HG03354 (cell line): ENCODE measurements at regions not wholly inside any gene's neighbourhood (a gene's known extent, or its start where the extent isn't known, plus 50 kb on each side); places are given as distances from the start of the nearest gene placed in this dataset.
"Not testable (repeated sequence)": the region's sequence is repeated elsewhere in the genome, so short reads cannot be mapped to it uniquely, and the experiment has no call there.

Experiments used
- ATAC-seq: cut with Tn5 transposase; IDR thresholded peaks from one replicate; pipeline ENCODE4 v1.9.1; 2021; ENCODE audit warnings: mild to moderate bottlenecking; ENCODE audit not compliant: unreplicated experiment, poor library complexity, severe bottlenecking

DNA sequence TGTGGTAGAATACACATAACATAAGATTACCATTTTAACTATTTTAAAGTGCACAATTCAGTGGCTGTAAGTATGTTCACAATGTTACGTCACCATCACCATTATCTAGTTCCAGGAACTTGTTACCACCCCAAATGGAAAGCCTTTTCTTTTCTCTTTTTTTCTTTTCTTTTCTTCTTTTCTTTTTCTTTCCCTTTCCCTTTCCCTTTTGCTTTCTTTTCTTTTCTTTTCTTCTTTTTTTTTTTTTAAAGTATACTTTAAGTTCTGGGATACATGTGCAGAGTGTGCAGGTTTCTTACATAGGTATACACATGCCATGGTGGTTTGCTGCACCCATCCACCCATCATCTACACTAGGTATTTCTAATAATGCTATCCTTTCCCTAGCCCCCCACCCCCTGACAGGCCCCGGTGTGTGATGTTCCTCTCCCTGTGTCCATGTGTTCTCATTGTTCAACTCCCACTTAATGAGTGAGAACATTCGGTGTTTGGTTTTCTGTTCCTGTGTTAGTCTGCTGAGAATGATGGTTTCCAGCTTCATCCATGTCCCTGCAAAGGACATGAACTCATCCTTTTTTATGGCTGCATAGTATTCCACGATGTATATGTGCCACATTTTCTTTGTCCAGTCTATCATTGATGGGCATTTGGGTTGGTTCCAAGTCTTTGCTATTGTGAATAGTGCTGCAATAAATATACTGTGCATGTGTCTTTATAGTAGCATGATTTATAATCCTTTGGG, 131.0 kb upstream of the PITX1 start:
- not testable (repeated sequence) for ATAC-seq

DNA sequence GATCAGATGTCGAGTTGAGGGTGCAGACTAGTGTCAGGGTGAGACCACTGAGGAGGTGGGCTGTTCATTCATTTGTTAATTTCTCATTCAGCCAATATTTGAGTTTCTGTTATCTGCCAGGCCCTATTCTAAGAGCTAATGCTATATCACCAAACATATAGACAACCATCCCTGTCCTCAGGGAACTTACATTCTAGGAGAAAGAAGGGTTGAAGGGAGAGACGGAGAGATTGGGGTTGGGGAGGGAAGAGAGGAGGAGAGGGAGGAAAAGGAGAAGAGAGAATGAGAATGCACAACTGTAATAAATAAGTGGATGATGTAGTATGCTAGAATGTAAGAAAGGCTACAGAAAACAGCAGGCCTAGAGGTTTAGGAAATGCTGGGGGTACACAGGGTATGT, 129.9 kb upstream of the PITX1 start:
- ATAC-seq: no peak

DNA sequence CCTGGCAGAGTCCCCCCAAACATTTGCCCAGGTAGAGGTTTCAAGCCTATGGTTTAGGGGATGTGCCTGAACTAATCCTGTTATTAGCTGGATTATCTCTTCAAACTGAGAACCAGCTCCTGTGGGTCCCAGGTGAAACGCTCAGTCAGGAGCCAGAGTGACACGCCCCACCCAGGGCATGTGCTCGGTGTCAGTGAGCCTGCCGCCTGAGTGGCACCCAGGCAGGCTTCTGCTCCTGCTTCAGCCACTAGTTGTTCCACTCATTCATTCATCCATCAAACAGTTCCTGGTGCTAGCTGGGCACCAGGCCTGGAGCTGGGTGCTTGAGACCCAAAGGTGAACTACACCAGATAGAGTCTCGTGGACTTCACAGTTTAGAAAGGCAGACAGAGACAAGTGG, 129.4 kb upstream of the PITX1 start:
- ATAC-seq: no peak

DNA sequence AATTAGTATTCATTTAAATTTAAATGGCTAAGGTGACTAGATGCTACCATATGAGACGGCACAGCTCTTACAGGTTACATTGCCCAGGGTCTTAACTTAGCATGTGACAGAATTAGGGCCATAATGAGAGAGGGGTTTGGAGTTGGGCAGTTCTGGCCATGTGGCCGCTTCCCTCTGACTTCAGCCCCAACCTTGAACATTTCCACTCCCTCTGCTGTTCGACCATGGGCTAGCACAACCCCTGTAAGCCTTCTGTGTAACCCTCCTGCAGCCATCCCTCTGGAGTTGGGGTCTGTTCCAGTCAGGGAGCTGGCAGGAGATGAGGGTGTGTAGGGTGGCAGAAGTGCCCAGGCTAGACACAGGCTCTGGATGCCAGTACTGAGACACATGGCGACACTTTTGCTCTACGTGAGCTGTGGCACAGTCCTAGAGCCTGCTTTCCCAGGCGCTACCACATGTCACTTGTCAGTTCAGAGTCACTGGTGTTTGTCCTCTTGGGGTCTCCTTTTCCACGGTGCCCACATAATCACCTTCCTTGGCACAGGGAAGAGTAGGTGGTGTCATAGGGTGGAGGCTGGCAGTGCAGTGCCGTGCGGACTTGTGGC, 128.7 kb upstream of the PITX1 start:
- ATAC-seq: no peak

DNA sequence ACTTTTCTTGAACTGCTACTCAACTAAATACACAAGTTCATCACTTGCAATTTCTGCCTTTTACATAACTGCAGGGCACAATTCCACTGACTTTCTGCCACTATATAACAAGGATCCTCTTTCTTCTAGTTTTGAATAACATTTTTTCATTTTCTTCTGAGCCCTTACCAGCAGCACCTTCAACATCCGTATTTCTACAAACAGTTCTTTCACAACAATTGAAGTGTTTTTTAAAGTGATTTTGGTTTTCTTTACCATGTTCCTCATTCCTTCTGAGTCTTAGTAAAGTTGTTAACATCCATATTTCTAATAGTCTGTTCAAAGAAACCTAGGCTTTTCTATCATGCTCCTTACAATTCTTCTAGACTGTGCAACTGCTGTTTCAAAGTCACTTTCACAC, 127.2 kb upstream of the PITX1 start:
- ATAC-seq: no peak

DNA sequence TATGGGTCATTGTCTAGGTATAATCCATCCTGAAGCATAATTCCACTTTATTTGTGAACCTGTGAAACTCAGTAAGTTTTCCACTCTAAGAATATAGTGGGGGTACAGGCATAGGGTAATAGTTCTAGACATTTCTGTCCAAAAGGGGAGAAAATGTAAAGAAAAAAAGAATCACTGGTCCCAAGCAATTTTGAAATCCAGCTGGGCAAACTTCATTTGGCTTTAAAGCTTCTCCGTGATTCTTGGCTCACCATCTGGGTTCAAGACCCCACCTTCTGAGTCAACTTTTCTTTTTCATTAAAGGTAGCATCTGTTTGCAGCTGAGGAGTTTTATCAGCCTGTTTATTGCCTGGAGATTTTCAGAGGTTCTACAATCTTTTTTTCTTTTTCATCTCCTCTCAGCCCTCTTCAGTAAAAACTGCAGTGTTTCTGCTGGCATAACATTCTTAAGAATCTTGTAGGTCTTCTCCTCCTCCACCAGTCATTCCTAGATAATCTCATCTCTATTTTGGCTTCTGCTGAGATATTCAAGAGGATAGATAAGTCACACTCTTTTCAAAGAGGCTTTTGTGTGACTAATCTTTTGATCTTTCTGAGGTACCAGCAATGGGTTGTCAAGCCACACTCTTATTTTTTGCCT, 126.1 kb upstream of the PITX1 start:
- ATAC-seq: no peak

DNA sequence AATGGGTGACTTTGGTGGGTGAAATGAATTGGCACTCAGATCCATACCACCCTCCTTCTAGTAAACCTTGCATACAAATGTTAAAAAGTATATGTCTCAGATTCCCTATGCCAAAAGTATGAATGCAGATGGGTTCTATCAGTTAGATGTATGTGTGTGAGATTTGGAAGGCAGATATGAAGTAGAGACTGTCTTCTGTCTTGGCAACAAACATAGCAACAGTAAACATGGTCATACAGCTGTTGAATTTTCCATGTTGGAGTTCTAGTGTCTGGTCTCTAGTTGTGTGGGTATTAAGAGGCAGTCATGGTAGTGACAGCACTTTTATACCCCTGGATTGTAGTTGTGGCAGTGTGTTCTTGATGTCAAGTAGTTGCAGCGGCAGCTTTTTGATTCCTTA, 125.6 kb upstream of the PITX1 start:
- no peak for ATAC-seq

DNA sequence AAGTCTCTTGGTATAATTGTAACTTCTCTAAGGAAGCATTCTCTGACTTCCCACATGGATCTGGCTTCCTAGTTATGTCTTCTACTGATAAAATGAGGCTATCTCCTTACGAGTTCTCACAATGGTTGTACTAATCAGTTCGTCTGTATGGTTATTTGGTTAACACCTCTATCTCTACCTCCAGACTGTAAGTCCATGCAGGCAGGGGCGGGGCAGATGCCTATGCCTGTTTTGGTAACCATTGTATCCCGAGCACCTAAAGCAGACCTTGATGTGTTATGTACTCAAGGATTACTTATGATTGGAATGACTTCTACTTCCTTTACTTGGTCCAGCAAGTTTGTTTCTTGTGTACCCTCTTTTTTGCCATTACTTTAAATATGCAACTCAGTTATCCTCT, 125.0 kb upstream of the PITX1 start:
- no peak for ATAC-seq

DNA sequence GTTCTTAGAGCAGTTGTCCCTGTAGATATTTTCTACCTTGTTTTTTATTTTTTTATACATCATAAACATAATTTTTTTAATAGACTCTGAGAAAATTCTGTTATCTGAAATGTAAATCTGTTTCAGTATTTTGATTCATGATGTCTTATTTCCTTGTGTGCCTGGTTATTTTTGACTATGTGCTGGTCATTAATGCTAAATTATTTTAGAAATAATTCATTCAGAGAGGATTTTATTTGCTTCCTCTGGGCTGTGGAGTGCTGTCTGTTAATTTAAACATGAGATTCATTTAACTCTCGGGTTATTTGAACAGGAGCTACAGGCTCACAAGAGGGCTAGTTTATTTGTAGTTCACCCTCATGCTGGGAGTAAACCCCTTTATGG, 124.3 kb upstream of the PITX1 start:
- ATAC-seq: no peak

DNA sequence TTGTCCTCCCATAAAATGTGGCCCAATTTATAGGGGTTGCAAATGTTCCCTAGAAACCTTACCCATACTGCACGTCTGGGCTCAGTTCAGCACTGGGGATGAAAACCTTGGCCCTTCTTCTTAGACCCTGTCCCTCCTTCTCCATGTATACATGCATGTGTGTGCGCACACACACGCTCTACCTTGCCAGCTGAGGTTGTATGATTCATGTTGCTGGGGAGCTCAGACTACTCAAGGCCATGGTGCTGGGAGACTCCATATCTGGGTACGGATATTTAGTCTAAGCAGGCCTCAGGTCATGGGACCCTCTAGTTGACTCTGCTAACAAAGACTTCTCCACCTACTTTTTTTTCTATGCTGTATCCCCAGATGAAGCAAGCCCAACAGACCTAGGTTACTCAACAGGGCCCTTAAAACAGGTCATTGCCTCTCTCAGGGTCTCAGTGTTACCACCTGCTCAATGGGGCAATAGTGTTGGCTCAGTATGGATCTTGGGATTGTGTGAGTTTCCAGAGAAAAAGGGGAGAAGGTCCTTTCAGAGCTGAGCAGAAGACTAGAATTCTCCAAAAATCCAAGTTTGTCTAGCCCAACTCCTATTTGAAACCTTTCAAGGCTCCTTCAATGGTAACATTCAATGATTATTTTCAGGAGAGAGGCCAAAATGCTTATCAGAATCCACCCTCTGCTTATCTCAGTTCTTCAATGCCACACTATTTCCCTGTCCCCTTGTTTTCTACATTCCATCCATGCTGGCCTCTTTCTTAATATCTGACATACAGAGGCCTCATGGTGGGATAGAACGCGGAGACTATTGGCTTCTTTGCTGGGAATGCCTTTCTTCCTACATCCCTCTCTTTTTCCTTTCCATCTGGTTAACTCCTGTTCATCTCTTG, 123.6 kb upstream of the PITX1 start:
- ATAC-seq: no peak

DNA sequence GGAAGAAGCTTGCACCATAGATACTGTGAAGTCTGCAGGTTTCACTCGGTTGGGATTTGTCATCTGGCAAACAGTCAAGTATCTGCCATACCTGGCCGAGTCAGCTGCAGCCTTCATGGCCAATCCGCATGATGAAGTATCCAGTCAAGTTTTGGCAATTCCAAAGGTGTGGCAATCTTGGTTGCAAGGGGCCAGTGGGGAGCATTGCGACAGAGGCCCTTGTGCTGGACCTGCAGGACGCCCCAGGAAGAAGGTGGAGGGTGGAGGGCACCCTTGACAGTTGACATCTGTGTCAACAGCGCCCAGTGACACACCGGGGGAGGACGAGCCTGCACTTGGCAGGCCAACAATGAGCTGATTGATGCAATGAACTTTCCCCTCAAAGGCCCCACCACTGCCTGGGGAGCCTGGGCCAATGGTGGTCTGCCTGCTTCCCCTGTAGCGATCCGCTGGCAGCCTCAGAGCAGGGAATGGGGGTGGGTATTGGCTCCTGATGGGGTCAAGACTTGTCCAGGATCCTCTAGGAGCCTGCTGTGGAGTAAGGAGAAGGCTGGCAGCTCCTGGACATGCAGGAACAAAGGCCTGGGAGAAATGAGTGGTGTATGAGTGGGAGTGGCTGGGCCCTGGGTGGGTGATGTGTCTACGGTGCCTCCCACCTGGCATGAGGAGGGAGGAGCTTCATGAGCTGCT, 122.8 kb upstream of the PITX1 start:
- ATAC-seq: no peak

DNA sequence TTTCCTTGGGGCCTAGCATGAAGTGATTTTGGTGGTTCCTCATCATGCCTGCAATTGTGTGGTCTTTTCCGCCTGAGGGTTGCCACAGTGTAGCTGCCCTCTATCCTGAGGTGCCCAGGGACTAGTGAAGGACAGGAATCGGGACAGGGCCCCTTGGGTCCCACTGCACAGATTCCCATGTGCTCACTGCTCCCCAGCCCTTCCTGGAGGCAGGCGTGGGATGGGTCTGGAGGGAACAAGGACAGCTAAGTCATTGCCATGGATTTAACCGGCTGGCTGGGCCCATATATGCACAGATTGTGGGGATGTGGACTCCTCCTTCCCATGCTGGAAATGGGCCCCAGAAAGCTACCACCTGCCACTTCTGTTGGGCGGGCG, 122.3 kb upstream of the PITX1 start:
- no peak for ATAC-seq

DNA sequence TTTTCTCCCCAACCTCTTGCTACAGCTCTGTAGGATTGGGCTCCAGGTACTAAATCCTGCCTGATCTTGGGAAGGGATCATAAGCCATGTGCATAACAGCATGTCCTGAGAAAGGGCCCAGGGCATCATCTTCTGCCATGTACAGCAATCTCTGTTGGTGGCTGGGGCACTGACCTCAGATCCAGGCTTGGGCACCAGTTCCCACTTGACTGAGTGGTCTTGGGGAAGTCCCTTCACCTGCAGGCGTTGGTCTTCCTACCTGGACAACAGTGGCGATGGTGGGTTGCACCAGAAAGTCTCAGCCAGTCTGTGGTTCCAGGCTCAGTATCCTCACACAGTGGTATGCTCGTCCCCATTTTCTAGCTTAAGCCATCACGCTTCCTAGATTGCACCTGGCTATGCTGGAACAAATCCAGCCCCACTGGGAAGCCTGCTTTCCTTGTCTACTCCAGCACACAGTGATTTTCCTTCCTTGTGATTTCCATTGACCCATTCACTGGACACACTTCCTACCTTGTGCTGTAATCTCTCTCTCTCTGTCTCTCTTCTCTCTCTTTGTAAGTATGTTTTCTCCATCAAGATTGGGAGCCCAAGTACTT, 121.7 kb upstream of the PITX1 start:
- ATAC-seq: no peak

DNA sequence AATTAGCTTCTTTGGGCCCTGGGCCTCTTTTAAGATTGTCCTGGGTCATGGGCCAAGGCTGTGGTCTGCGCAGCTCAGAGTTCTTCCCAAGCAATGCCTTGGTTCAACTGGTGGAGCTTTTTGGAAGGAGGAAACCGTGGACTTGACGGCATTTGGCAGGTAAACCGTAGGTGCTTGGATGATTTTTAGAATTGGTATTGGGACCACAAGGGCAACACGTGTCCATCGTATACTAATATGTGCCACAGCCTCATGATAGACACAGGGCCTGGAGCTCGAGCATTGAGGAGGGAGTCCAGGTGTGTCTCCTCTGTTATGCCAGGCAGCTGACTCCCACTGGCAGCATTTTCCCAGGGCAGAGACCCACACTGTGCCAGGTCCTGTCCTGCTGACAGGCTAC, 120.9 kb upstream of the PITX1 start:
- no peak for ATAC-seq

DNA sequence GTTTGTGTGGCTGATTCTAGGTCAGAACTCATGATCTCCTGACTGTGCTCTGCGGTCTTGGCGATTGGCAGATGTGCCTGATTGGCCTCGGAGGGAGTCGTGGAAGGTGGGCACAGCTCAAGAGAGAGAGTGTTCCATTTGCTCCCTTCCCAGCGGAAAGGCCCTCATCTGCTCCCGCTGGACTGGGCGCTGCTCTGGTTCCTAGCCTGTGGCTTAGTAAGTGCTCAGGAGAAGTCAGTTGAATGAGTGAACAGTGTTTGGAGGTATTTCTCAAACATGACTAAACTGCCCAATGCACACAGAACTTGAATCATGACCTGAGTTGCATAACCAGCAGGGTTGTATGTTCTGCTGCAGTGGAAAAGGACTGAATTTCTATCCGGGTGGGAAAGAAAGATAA, 120.2 kb upstream of the PITX1 start:
- ATAC-seq: no peak

DNA sequence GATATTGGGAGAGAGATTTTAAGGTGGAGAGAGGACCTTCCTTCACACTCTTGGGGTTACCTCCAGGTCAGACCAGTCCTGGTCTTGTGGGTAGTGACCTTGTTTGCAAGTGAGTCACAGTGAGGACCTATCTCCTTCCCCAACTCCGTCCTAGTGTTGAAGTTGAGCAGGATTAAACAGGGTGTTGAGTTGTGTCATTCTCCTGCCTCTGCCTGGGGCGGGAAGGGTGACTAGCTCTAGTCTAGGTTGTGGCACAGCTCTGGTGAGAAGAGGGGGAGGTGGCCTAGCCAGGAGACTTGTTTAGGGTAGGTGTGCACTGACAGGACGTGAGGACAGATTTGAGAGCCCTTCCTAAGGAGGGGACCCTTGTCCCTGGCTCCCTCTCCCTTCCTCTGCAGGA, 119.6 kb upstream of the PITX1 start:
- ATAC-seq: no peak

DNA sequence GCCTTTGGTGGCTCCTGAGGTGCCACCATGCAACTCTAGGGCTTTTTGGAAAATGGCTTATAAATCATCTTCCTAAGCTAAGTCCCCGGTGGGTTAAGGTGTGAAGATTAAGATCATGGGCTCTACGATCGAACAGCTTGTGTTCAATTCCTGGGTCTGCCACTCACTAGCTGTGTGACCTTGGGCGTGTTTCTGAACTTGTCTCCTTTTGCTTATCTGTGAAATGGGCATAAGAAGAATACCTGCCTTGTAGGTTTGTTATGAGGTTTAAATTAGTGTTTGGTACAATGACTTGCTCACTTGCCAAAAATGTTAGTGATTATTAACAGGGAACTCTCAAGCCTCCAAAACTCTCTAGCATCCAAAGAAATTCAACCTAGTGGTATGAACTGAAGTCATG, 119.2 kb upstream of the PITX1 start:
- ATAC-seq: no peak

DNA sequence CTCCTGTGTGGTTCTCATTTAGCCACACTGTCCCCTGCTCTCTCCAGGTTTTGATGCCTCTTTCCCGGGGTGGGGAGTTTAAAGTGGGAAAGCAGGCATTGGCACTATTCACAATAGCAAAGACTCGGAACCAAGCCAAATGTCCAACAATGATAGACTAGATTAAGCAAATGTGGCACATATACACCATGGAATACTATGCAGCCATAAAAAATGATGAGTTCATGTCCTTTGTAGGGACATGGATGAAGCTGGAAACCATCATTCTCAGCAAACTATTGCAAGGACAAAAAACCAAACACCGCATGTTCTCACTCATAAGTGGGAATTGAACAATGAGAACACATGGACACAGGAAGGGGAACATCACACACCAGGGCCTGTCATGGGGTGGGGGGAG, 117.6 kb upstream of the PITX1 start:
- not testable (repeated sequence) for ATAC-seq

DNA sequence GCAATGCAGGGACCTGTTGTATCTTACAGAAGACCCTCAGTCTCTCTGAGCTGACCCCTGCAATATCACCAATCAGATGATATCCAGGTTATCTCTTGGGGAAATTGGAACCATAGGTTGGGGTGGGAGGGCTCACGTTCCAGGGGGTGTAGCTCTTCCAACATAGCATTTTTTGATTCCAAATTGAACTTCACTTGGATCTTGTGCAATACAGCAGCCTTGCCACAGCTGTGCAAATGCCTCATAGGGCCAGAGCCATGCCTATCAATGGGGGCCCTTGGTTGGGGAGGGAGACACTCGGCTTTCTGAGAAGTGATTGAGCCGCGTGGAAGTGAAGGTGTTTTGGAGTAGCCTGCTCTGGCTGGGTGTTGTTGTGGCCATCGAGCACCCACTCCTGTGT, 117.2 kb upstream of the PITX1 start:
- ATAC-seq: no peak

DNA sequence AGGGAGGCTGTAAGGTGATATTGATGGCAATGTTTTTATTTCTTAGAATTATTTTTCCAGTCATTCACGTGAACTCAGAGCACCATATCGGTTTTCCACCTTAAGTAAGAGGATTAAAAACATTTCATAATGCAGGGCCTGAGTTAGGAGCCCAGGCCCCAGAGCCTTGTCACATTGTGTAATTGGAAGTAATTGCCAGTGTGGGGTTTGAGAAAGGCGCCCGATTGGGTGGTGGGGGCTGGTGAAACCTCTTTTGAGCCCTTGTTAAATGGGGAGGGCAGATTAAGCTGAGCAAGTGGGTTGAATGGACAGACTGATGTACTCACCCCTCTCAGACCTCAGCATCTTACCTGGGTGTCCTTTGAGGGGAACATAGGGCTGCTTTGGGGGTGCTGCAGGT, 116.7 kb upstream of the PITX1 start:
- no peak for ATAC-seq
